ENCODE measurements at regions not wholly inside any gene's neighbourhood (a gene's known extent, or its start where the extent isn't known, plus 50 kb on each side); places are given as distances from the start of the nearest gene placed in this dataset.

- Mint-ChIP-seq H3K27ac (no peak overlapping the region), H3K4me1 (no peaks in the 10 kb centered on the region), H3K27me3 (no peaks in the 10 kb centered on the region), H3K4me3 (no peak overlapping the region), H3K36me3 (no peaks in the 10 kb centered on the region), H3K9me3 (peaks cover 0 to 2% (median 0%) of the 10 kb centered on the region in 3 donors)
- H3K4me1 ChIP-seq (ENCODE audit: control insufficient read depth in 1 of 2, extremely low read depth in 1 of 2, insufficient read depth in 2 of 2, low read length in 2 of 2): no peaks in the 10 kb centered on the region
- H3K27ac ChIP-seq (ENCODE audit: low read length): no peak overlapping the region
- no peaks in the 10 kb centered on the region for H3K9me3 ChIP-seq
- H3K36me3 ChIP-seq (ENCODE audit: control insufficient read depth in 2 of 2, extremely low read depth in 1 of 2, insufficient read depth in 1 of 2, low read length in 1 of 2): no peaks in the 10 kb centered on the region
- no CpG with 5 or more reads among the region's 1 CpG for WGBS (ENCODE audit: insufficient coverage)
- peaks cover 0 to 2% of the 10 kb centered on the region in 2 experiments for H3K27me3 ChIP-seq (replicated peaks in 1 of 2; ENCODE audit: control insufficient read depth in 2 of 2, extremely low read depth in 1 of 2, insufficient read depth in 2 of 2, low read length in 1 of 2)
- ChIA-PET CTCF (no interaction called here), POLR2A (no interaction called here)
- DNase-seq (no peak), ATAC-seq (replicated peaks in 1 of 4) (no peak)
- H3K4me3 ChIP-seq (ENCODE audit: control insufficient read depth in 1 of 2, extremely low read depth in 1 of 2, low read length in 1 of 2): no peak overlapping the region
These were observed 677.2 kb upstream of the MAN1A1 start for GRCh38 chr6:120026791-120027190.

DNA sequence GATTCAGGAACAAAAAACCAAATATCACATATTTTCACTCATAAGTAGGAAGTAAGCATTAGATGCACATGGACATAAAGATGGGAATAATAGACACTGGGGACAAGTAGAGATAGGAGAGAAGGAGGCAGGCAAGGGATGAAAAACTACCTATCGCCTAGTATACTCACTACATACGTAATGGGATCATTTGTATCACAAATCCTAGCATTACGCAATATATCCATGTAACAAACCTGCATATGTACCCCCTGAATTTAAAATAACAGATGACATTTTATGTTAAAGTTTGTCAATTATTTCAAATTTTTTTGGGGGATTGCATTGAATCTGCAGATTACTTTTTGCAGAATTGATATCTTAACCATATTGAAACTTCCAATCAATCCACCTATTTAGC is 660.5 kb upstream of the MAN1A1 start:
- no peak overlapping the region for H3K27ac Mint-ChIP-seq

DNA sequence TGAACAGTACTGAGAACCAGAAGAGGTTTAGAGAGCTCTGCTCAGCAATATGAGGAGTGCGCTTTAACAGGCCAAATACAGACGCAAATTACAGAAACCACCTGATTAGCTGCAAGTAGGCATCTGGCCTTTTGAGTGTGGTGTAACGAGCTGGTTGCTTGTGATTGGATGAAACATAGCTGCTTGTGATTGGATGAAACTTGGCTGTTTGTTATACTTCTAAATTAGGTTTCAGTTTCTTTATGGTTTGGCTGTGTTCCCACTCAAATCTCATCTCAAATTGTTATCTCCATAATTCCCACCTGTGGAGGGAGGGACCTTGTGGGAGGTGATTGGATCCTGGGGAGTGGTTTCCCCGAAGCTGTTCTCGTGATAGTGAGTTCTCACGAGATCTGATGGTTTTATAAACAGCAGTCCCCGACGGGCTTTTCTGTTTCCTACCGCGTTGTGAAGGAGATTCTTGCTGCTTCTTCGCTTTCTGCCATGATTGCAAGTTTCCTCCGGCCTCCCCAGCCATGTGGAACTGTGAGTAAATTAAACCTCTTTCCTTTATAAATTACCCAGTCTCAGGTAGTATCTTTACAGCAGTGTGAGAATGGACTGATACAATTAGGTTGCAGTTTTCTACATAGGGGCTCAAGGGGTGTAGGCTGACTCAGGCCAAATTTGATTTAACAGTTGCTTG is 655.9 kb upstream of the MAN1A1 start:
- H3K4me1 ChIP-seq (ENCODE audit: control insufficient read depth in 1 of 2, extremely low read depth in 1 of 2, insufficient read depth in 2 of 2, low read length in 2 of 2): no peaks in the 10 kb centered on the region
- DNase-seq (no peak), ATAC-seq (replicated peaks in 1 of 4) (no peak)
- Mint-ChIP-seq H3K27ac (no peak overlapping the region), H3K4me1 (no peaks in the 10 kb centered on the region), H3K4me3 (no peak overlapping the region), H3K9me3 (peaks cover 0 to 4% (median 0%) of the 10 kb centered on the region in 3 donors), H3K36me3 (no peaks in the 10 kb centered on the region), H3K27me3 (no peaks in the 10 kb centered on the region)
- ChIA-PET POLR2A (no interaction called here), CTCF (interaction anchor here in 1 of 2 donors (0.6 kb wide), 1 partner anchor 1682 kb away, joined by 3 read pairs; no protein-coding TSS in a partner anchor)
- H3K27me3 ChIP-seq (replicated peaks in 1 of 2; ENCODE audit: control insufficient read depth in 2 of 2, extremely low read depth in 1 of 2, insufficient read depth in 2 of 2, low read length in 1 of 2): no peaks in the 10 kb centered on the region
- no peaks in the 10 kb centered on the region for H3K36me3 ChIP-seq (ENCODE audit: control insufficient read depth in 2 of 2, extremely low read depth in 1 of 2, insufficient read depth in 1 of 2, low read length in 1 of 2)
- no peaks in the 10 kb centered on the region for H3K9me3 ChIP-seq
- WGBS (ENCODE audit: insufficient coverage): 73% methylated on average over 3 of the region's 12 CpGs
- no peak overlapping the region for H3K4me3 ChIP-seq (ENCODE audit: control insufficient read depth in 1 of 2, extremely low read depth in 1 of 2, low read length in 1 of 2)
- no peak overlapping the region for H3K27ac ChIP-seq (ENCODE audit: low read length)

More for the DNA sequence above, 660.5 kb upstream of the MAN1A1 start:
- no peaks in the 10 kb centered on the region for H3K27me3 ChIP-seq (replicated peaks in 1 of 2; ENCODE audit: control insufficient read depth in 2 of 2, extremely low read depth in 1 of 2, insufficient read depth in 2 of 2, low read length in 1 of 2)
- H3K36me3 ChIP-seq (ENCODE audit: control insufficient read depth in 2 of 2, extremely low read depth in 1 of 2, insufficient read depth in 1 of 2, low read length in 1 of 2): no peaks in the 10 kb centered on the region
- WGBS (ENCODE audit: insufficient coverage): no CpG with 5 or more reads among the region's 3 CpGs
- H3K9me3 Mint-ChIP-seq: peaks cover 0 to 4% (median 0%) of the 10 kb centered on the region in 3 donors
- H3K36me3 Mint-ChIP-seq: no peaks in the 10 kb centered on the region
- H3K27me3 Mint-ChIP-seq: no peaks in the 10 kb centered on the region
- POLR2A ChIA-PET: no interaction called here
- H3K27ac ChIP-seq (ENCODE audit: low read length): no peak overlapping the region
- CTCF ChIA-PET: no interaction called here
- H3K4me1 Mint-ChIP-seq: no peaks in the 10 kb centered on the region
- DNase-seq (no peak), ATAC-seq (replicated peaks in 1 of 4) (no peak)
- no peaks in the 10 kb centered on the region for H3K9me3 ChIP-seq
- no peaks in the 10 kb centered on the region for H3K4me1 ChIP-seq (ENCODE audit: control insufficient read depth in 1 of 2, extremely low read depth in 1 of 2, insufficient read depth in 2 of 2, low read length in 2 of 2)
- H3K4me3 ChIP-seq (ENCODE audit: control insufficient read depth in 1 of 2, extremely low read depth in 1 of 2, low read length in 1 of 2): no peak overlapping the region
- H3K4me3 Mint-ChIP-seq: no peak overlapping the region

DNA sequence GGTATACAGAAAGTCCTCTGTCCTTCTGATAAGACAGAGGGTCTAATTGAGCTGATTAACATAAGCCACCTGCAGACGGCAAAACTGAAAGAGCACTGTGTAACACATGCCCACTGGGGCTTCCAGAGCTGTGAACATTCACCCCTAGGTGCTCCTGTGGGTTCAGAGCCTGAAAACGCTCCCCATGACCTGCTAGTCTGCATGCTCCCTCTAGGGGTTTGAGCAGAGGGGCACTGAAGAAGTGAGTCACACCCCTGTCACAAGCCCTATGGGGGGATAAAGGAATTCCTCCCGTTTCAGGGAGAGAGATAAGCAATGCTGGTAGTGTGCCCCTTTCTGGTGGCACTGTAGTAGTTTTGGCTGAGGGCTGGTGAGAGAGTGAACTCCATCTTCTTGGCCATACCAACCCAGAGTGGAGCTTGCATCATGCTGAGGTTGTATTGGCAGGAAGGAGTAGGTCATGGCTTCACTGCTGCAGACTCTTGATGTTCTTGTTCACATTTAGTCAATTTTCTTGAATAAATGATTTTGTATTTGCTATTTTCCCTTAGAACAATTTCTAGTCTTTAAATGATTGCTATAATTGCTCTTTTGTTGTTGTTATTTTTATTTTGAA is 637.5 kb upstream of the MAN1A1 start:
- WGBS (ENCODE audit: insufficient coverage): 92% methylated on average over 2 of the region's 3 CpGs
- H3K9me3 Mint-ChIP-seq: no peaks in the 10 kb centered on the region
- Histone ChIP-seq H3K4me1 (ENCODE audit: control insufficient read depth in 1 of 2, extremely low read depth in 1 of 2, insufficient read depth in 2 of 2, low read length in 2 of 2) (no peaks in the 10 kb centered on the region), H3K9me3 (no peaks in the 10 kb centered on the region), H3K27me3 (replicated peaks in 1 of 2; ENCODE audit: control insufficient read depth in 2 of 2, extremely low read depth in 1 of 2, insufficient read depth in 2 of 2, low read length in 1 of 2) (no peaks in the 10 kb centered on the region), H3K4me3 (ENCODE audit: control insufficient read depth in 1 of 2, extremely low read depth in 1 of 2, low read length in 1 of 2) (no peak overlapping the region), H3K36me3 (ENCODE audit: control insufficient read depth in 2 of 2, extremely low read depth in 1 of 2, insufficient read depth in 1 of 2, low read length in 1 of 2) (no peaks in the 10 kb centered on the region), H3K27ac (ENCODE audit: low read length) (no peak overlapping the region)
- H3K27me3 Mint-ChIP-seq: no peaks in the 10 kb centered on the region
- no peak overlapping the region for H3K27ac Mint-ChIP-seq
- no peaks in the 10 kb centered on the region for H3K36me3 Mint-ChIP-seq
- no peaks in the 10 kb centered on the region for H3K4me1 Mint-ChIP-seq
- no peak for DNase-seq
- CTCF ChIA-PET: no interaction called here
- no peak for ATAC-seq (replicated peaks in 1 of 4)
- no peak overlapping the region for H3K4me3 Mint-ChIP-seq
- POLR2A ChIA-PET: no interaction called here

- ATAC-seq (replicated peaks in 1 of 4) (no peak), DNase-seq (no peak)
- Mint-ChIP-seq H3K36me3 (no peaks in the 10 kb centered on the region), H3K27me3 (no peaks in the 10 kb centered on the region), H3K4me1 (no peaks in the 10 kb centered on the region), H3K9me3 (no peaks in the 10 kb centered on the region), H3K4me3 (no peak overlapping the region), H3K27ac (no peak overlapping the region)
- Histone ChIP-seq H3K27me3 (replicated peaks in 1 of 2; ENCODE audit: control insufficient read depth in 2 of 2, extremely low read depth in 1 of 2, insufficient read depth in 2 of 2, low read length in 1 of 2) (no peaks in the 10 kb centered on the region), H3K27ac (ENCODE audit: low read length) (no peak overlapping the region), H3K4me1 (ENCODE audit: control insufficient read depth in 1 of 2, extremely low read depth in 1 of 2, insufficient read depth in 2 of 2, low read length in 2 of 2) (no peaks in the 10 kb centered on the region), H3K36me3 (ENCODE audit: control insufficient read depth in 2 of 2, extremely low read depth in 1 of 2, insufficient read depth in 1 of 2, low read length in 1 of 2) (no peaks in the 10 kb centered on the region), H3K9me3 (no peaks in the 10 kb centered on the region), H3K4me3 (ENCODE audit: control insufficient read depth in 1 of 2, extremely low read depth in 1 of 2, low read length in 1 of 2) (no peak overlapping the region)
- ChIA-PET POLR2A (no interaction called here), CTCF (no interaction called here)
- WGBS (ENCODE audit: insufficient coverage): no CpG with 5 or more reads among the region's 4 CpGs
These were observed 636.6 kb upstream of the MAN1A1 start for GRCh38 chr6:119985952-119986736.

DNA sequence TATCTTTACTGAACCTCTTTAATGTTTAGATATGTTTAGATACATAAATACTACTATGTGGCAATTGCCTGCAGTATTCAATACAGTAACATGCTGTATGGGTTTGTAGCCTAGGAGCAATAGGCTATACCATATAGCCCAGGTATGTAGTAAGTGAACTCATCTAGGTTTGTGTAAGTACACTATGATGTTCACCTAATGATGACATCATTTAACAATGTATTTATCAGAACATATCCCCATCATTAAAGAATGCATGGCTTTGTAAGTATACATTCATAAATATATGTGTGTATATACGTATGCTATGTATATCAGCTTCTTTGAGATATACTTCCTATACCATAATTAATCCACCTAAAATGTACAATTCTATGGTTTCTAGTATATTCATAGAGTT is 631.2 kb upstream of the MAN1A1 start:
- WGBS (ENCODE audit: insufficient coverage): no CpG with 5 or more reads among the region's 1 CpG
- Histone ChIP-seq H3K9me3 (no peaks in the 10 kb centered on the region), H3K27ac (ENCODE audit: low read length) (no peak overlapping the region), H3K36me3 (ENCODE audit: control insufficient read depth in 2 of 2, extremely low read depth in 1 of 2, insufficient read depth in 1 of 2, low read length in 1 of 2) (no peaks in the 10 kb centered on the region), H3K4me3 (ENCODE audit: control insufficient read depth in 1 of 2, extremely low read depth in 1 of 2, low read length in 1 of 2) (no peak overlapping the region), H3K4me1 (ENCODE audit: control insufficient read depth in 1 of 2, extremely low read depth in 1 of 2, insufficient read depth in 2 of 2, low read length in 2 of 2) (no peaks in the 10 kb centered on the region), H3K27me3 (replicated peaks in 1 of 2; ENCODE audit: control insufficient read depth in 2 of 2, extremely low read depth in 1 of 2, insufficient read depth in 2 of 2, low read length in 1 of 2) (no peaks in the 10 kb centered on the region)
- ChIA-PET POLR2A (no interaction called here), CTCF (no interaction called here)
- Mint-ChIP-seq H3K4me1 (no peaks in the 10 kb centered on the region), H3K27ac (no peak overlapping the region), H3K4me3 (no peak overlapping the region), H3K36me3 (no peaks in the 10 kb centered on the region), H3K27me3 (no peaks in the 10 kb centered on the region), H3K9me3 (no peaks in the 10 kb centered on the region)
- no peak for ATAC-seq (replicated peaks in 1 of 4)
- DNase-seq: no peak
